HFF-Myc (cell line): ENCODE measurements at regions not wholly inside any gene's neighbourhood (a gene's known extent, or its start where the extent isn't known, plus 50 kb on each side); places are given as distances from the start of the nearest gene placed in this dataset.

Source experiments
- DNase-seq: peaks from one replicate; pipeline ENCODE4 v3.0.0-alpha.2; 2011; ENCODE audit warnings: low read depth; ENCODE audit errors: extremely low read depth
- H3K4me3 ChIP-seq: replicated peaks from 2 replicates; pipeline ENCODE4 v1.5.1; 2011; ENCODE audit warnings: low read depth, mild to moderate bottlenecking, control low read depth, low read length
- CTCF ChIP-seq: IDR thresholded peaks from 2 replicates; pipeline ENCODE4 v1.5.1; 2012; ENCODE audit warnings: mild to moderate bottlenecking, low read depth, low read length, control low read depth; ENCODE audit errors: missing control alignments

- TF ChIP-seq CTCF, result no peak
- DNase-seq, result no peak
- no peak overlapping the region for H3K4me3 ChIP-seq
Measured at GRCh38 chr18:61975526-61976326, 82.9 kb upstream of the RNF152 start.

- TF ChIP-seq CTCF, result no peak
- H3K4me3 ChIP-seq, result no peak overlapping the region
- DNase-seq, result no peak
Measured at GRCh38 chr18:61973273-61974115, 80.7 kb upstream of the RNF152 start.

GRCh38 chr18:61972389-61973264 is 79.8 kb upstream of the RNF152 start:
- DNase-seq, result no peak
- no peak overlapping the region for H3K4me3 ChIP-seq
- TF ChIP-seq CTCF, result no peak

- no peak overlapping the region for H3K4me3 ChIP-seq
- no peak for DNase-seq
- TF ChIP-seq CTCF, result no peak
Measured at GRCh38 chr18:61967252-61967891, 74.6 kb upstream of the RNF152 start.

DNA sequence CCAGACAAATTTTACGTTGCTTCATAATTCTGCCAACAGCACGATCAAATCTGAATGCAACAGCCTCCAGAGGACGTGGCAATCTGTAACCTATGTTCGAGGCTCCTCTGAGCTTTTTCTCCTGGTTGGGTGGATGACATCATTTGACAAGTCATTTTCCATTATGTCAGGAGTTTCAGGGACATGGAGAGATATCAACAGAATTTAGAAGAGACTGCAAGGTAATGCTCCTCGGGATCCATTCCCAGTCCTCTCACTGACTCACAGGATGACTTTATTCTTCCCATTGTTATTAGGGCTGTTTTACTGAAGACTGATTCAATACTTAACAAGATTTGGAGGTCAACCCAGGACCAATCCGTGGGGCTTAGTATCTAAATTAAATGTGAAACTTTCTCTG is 72.5 kb upstream of the RNF152 start:
- TF ChIP-seq CTCF, result no peak
- H3K4me3 ChIP-seq, result no peak overlapping the region
- DNase-seq, result no peak

DNA sequence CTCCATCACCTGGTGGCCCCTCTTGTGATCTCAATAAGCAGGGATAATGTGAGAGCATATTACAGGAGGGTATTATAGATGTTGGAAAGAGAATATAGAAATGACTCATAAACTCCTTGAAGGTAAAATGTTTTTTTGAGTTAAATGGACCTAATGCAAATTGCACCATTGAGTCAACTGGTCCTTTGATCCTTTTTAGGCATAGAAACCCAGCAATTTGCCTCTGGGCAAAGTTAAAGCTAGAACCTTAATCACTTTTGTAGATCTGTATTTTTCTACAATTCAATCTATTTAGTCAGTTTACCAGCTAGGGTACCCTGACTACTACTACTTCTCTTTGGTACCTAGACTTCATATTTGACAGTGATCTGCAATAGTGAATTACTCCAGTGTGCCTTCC is 71.8 kb upstream of the RNF152 start:
- H3K4me3 ChIP-seq, result no peak overlapping the region
- no peak for TF ChIP-seq CTCF
- no peak for DNase-seq
